ENCODE measurements at regions not wholly inside any gene's neighbourhood (a gene's known extent, or its start where the extent isn't known, plus 50 kb on each side); places are given as distances from the start of the nearest gene placed in this dataset.

DNA sequence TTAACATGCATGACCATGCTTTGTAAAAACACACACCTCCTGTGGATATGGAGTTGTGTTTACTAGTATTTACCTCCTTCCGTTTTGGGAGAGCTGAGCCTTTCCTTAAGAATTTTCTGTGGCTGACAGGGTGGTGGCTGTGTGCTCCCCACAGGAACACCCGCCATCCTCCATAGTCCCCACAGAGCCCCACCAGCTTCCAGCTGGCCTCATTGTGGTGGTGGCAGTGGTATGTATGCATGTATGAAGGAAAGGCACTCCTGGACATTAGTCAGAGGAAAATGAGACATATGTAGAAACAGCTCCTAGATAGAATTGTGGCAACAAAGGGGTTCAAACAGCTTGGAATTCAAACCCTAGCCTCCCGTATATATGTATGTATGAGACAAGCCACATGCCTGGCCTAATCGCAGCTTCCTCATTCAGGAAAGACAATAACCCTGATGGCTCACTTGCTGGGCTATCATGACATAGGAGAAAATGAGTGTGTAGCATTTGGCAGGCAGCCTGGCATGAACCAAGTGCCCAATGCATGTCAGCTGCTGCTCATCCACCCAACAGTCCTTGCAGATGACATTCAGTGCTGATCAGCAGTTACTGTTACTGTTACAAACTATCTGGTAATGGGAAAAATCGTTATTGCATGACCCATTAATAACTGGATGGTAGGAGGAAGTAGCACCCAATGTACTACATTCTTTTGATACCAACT is 459.7 kb downstream of the EBF1 start:
- Histone ChIP-seq H3K27me3 (no peaks in the 10 kb centered on the region), H3K9me3 (no peaks in the 10 kb centered on the region), H3K4me1 (no peaks in the 10 kb centered on the region), H3K27ac (no peak overlapping the region), H3K36me3 (replicated peaks in 1 of 2; ENCODE audit: insufficient read depth in 1 of 2, low read depth in 2 of 2) (no peaks in the 10 kb centered on the region), H3K4me3 (no peak overlapping the region)
- TF ChIP-seq CTCF (IDR thresholded peaks at IDR 0.05) (no peak), POLR2A (IDR thresholded peaks at IDR 0.05) (no peak)
- DNase-seq: no peak
- intact Hi-C loops (cut with DNase I): no loop called here
- 65 to 67% methylated on average over 5 of the region's 5 CpGs for WGBS, 2 donors
- no peak for ATAC-seq

DNA sequence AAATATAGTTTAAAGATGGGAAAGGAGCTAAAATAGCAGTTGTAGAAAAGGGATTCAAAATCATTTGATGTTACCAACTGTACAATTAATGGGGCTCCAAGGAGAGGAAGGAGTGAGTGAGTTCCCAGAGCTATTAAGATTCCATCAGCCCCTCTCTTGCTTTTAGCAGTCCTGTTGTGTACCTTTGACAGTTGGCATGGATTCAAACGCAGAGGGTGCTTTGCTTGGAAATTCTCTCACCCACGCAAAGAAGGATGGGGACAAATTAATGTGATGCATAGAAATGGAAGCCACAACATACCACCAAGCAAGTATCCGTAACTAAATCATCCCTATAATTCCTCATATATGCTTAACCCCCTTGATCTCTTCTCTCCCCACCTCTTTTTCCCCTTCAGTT is 461.3 kb downstream of the EBF1 start:
- H3K4me1 ChIP-seq: no peaks in the 10 kb centered on the region
- no peak for TF ChIP-seq CTCF (IDR thresholded peaks at IDR 0.05)
- no peak for TF ChIP-seq POLR2A (IDR thresholded peaks at IDR 0.05)
- no peak overlapping the region for H3K27ac ChIP-seq
- H3K9me3 ChIP-seq: no peaks in the 10 kb centered on the region
- 46 to 59% methylated on average over 3 of the region's 3 CpGs for WGBS, 2 donors
- DNase-seq (no peak), ATAC-seq (no peak)
- H3K27me3 ChIP-seq: no peaks in the 10 kb centered on the region
- H3K4me3 ChIP-seq: no peak overlapping the region
- intact Hi-C loops (cut with DNase I): no loop called here
- H3K36me3 ChIP-seq (replicated peaks in 1 of 2; ENCODE audit: insufficient read depth in 1 of 2, low read depth in 2 of 2): no peaks in the 10 kb centered on the region

- no peak overlapping the region for H3K27ac ChIP-seq
- no peak for DNase-seq
- intact Hi-C loops (cut with DNase I): no loop called here
- TF ChIP-seq CTCF (IDR thresholded peaks at IDR 0.05) (no peak), POLR2A (IDR thresholded peaks at IDR 0.05) (no peak)
- WGBS, 2 donors: 0 to 23% methylated on average over 1 of the region's 1 CpG
- ATAC-seq: no peak
- no peaks in the 10 kb centered on the region for H3K27me3 ChIP-seq
- H3K4me3 ChIP-seq: no peak overlapping the region
- H3K9me3 ChIP-seq: no peaks in the 10 kb centered on the region
- H3K4me1 ChIP-seq: no peaks in the 10 kb centered on the region
- no peaks in the 10 kb centered on the region for H3K36me3 ChIP-seq (replicated peaks in 1 of 2; ENCODE audit: insufficient read depth in 1 of 2, low read depth in 2 of 2)
Observed at GRCh38 chr5:158637039-158637438, 462.7 kb downstream of the EBF1 start.

GRCh38 chr5:158635565-158635964 is 464.2 kb downstream of the EBF1 start:
- H3K9me3 ChIP-seq: no peaks in the 10 kb centered on the region
- DNase-seq (no peak), ATAC-seq (no peak)
- no peaks in the 10 kb centered on the region for H3K36me3 ChIP-seq (replicated peaks in 1 of 2; ENCODE audit: insufficient read depth in 1 of 2, low read depth in 2 of 2)
- H3K27me3 ChIP-seq: no peaks in the 10 kb centered on the region
- intact Hi-C loops (cut with DNase I): no loop called here
- WGBS, 2 donors: 92 to 99% methylated on average over 5 of the region's 5 CpGs
- H3K4me1 ChIP-seq: no peaks in the 10 kb centered on the region
- no peak overlapping the region for H3K27ac ChIP-seq
- TF ChIP-seq POLR2A (IDR thresholded peaks at IDR 0.05): no peak
- H3K4me3 ChIP-seq: no peak overlapping the region

- WGBS, 2 donors: 32 to 42% methylated on average over 2 of the region's 2 CpGs
Observed at GRCh38 chr5:158634714-158635113, 465.0 kb downstream of the EBF1 start.

More at GRCh38 chr5:158634714-158635113, 465.0 kb downstream of the EBF1 start:
- intact Hi-C loops (cut with DNase I): no loop called here
- H3K27me3 ChIP-seq: no peaks in the 10 kb centered on the region
- TF ChIP-seq POLR2A (IDR thresholded peaks at IDR 0.05) (no peak), CTCF (IDR thresholded peaks at IDR 0.05) (no peak)
- no peaks in the 10 kb centered on the region for H3K9me3 ChIP-seq
- H3K27ac ChIP-seq: no peak overlapping the region
- DNase-seq: no peak
- no peak for ATAC-seq
- H3K36me3 ChIP-seq (replicated peaks in 1 of 2; ENCODE audit: insufficient read depth in 1 of 2, low read depth in 2 of 2): no peaks in the 10 kb centered on the region
- H3K4me3 ChIP-seq: no peak overlapping the region
- H3K4me1 ChIP-seq: no peaks in the 10 kb centered on the region
